ENCODE measurements at regions not wholly inside any gene's neighbourhood (a gene's known extent, or its start where the extent isn't known, plus 50 kb on each side); places are given as distances from the start of the nearest gene placed in this dataset.

DNA sequence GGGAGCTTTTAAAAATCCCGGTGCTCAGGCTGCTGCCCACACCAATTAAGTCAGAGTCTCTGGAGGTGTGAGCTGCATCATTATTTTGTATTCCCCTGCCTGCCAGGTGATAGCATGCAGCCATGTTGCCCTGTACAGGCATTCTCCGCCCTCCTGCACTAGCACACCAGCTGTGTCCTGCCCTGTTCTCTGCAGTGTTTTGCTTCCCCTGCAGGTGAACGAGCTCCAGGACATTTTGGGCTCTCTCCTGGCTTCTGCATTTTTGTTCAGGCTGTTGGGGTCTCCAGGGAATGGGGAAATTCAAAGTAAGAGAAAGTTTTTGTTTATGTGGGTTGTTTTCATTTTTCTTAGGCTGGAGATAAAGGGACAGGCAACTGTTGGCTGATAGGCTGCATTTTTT lies 271.0 kb upstream of the COBL start:
- TF ChIP-seq, protein P1, sequence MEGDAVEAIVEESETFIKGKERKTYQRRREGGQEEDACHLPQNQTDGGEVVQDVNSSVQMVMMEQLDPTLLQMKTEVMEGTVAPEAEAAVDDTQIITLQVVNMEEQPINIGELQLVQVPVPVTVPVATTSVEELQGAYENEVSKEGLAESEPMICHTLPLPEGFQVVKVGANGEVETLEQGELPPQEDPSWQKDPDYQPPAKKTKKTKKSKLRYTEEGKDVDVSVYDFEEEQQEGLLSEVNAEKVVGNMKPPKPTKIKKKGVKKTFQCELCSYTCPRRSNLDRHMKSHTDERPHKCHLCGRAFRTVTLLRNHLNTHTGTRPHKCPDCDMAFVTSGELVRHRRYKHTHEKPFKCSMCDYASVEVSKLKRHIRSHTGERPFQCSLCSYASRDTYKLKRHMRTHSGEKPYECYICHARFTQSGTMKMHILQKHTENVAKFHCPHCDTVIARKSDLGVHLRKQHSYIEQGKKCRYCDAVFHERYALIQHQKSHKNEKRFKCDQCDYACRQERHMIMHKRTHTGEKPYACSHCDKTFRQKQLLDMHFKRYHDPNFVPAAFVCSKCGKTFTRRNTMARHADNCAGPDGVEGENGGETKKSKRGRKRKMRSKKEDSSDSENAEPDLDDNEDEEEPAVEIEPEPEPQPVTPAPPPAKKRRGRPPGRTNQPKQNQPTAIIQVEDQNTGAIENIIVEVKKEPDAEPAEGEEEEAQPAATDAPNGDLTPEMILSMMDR (IDR thresholded peaks at IDR 0.05; ENCODE audit: low read length): no peak
- TF ChIP-seq EZH2 (IDR thresholded peaks at IDR 0.05; ENCODE audit: borderline replicate concordance, low read length): no peak

Measured in OCI-LY1 (cell line).